ENCODE measurements at regions not wholly inside any gene's neighbourhood (a gene's known extent, or its start where the extent isn't known, plus 50 kb on each side); places are given as distances from the start of the nearest gene placed in this dataset.
"Not testable (repeated sequence)": the region's sequence is repeated elsewhere in the genome, so short reads cannot be mapped to it uniquely, and the experiment has no call there.

DNA sequence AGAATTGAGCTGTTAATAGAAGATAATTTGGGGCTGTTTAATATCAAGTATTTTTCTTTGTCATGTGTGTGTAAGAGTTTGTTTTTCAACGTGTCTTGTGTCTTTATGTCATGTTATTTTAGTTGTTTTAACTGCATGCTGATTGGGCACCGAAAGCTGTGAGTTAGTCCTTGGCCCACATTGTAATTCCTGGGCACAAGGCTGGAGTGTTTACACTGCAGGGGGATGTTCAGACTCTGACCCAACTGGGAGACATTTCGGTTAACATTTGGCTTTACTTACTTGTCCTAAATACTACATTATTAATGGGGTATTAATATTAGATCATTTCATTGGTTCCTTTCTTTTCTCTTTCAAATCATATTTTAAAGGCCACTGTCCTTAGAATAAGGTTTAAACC, 381.0 kb downstream of the OSR1 start:
- DNase-seq = no peak

DNA sequence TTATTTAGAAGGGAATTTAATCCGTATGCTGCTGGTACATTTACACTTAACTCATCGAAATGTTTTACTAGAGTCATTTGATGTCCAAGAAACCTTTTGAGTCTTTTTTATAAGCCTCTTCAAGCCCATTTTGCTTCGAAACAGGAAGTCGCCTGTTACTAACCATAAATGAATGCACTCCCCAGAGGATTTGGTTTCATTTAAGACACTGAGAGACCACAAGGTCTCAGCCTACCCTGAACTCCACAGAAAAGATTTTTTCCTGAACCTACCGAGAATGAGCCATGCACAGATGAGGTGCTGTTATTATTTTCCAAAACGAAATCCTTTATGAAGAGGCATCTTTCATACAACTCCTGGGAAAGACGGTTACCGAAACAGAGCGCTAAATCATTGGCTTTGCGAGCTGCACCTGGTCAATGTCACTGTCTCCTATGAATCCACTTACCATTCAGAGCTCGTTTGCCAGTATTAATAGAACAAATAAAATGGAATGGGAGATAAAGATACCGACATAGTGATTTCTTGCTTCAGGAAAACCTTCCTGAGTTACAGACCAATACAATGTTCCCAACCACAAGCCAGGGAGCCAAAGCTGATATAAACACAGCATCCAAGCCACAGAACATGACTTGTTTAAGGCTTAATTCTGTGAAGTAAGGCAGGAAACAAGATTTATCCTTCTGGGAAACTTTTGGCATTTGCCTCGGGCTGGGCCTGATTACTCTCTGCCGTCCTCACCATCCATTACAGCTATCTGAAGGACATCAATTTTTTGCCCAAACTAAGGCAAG, 382.1 kb downstream of the OSR1 start:
- no peak for DNase-seq

DNA sequence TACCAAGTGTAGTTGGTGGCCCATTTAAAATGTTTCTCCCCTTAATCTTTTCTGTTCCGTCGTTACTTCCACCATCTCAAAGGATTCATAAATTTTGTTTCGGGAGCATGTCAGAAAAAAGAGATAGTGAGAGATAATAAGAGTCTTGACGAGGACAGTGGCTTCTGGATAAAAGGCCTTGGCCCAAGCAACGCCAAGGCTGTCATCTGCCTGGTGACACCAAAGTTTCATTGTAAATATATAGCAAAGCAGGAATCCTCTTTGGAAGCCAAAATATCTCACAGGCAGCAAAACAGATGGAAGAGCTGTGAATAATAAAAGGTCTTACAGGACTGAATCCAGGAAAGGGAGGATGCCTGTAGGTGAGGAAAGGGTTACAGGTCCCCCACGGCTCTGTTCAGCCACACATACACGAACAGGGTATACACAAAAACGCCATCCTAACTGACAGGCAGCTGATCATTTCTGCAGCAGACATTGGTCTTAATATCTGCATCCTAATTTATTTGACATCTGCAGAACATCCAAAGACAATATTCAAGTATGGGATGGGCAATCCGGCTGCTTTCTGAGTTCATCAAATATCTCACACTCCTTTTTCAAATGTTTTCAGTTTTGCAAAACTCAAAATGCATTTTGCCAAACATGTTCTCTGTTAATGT, 382.8 kb downstream of the OSR1 start:
- no peak for DNase-seq

DNA sequence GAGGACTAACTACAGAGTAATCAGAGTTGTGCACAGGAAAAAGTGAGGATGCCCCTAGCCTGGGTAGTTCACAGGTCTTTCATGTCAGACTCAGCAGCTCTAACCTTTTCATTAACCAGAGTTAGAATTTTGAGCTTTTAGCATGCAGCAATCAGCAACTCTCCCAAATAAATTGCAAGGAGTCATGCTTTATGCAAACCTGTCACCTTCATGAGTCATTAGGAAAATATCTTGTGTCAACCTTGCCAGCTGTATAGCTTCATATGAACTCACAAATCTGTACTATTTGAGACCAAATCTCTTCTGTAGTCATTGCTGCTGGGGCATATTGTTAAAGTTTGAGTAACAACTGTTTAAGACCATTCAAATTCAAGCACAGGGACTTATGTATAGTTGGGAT, 382.3 kb upstream of the NT5C1B start:
- DNase-seq = no peak

- no peak for DNase-seq
Measured at GRCh38 chr2:18971069-18971378, 381.7 kb upstream of the NT5C1B start.

- no peak for DNase-seq
Measured at GRCh38 chr2:18966131-18966530, 376.8 kb upstream of the NT5C1B start.

DNA sequence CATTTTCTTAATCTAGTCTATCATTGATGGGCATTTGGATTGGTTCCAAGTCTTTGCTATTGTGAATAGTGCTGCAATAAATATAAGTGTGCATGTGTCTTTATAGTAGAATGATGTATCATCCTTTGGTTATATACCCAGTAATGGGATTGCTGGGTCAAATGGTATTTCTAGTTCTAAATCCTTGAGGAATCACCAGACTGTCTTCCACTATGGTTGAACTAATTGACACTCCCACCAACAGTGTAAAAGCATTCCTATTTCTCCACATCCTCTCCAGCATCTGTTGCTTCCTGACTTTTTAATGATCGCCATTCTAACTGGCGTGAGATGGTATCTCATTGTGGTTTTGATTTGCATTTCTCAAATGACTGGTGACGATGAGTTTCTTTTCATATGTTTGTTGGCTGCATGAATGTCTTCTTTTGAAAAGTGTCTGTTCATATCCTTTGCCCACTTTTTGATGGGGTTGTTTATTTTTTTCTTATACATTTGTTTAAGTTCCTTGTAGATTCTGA, 374.4 kb upstream of the NT5C1B start:
- not testable (repeated sequence) for DNase-seq

- no peak for DNase-seq
Measured at GRCh38 chr2:18961991-18962421, 372.6 kb upstream of the NT5C1B start.

- DNase-seq = no peak
Measured at GRCh38 chr2:18959952-18960717, 370.8 kb upstream of the NT5C1B start.

DNA sequence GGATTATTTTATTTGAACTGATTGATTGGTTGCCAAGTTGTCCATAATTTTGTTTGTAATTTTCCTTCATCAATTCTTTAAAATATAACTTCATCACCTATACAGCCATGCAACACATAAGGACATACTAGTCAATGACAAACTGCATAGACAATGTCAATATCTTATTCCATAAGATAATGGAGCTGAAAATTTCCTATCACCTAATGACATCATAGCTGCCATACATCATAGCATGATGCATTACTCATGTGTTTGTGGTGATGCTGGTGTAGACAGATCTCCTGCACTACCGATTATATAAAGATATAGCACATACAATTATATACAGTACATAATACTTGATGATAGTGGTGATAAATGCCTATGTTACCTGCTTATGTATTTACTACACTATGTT, 369.8 kb upstream of the NT5C1B start:
- no peak for DNase-seq

- DNase-seq = no peak
Measured at GRCh38 chr2:18957909-18958308, 368.5 kb upstream of the NT5C1B start.

DNA sequence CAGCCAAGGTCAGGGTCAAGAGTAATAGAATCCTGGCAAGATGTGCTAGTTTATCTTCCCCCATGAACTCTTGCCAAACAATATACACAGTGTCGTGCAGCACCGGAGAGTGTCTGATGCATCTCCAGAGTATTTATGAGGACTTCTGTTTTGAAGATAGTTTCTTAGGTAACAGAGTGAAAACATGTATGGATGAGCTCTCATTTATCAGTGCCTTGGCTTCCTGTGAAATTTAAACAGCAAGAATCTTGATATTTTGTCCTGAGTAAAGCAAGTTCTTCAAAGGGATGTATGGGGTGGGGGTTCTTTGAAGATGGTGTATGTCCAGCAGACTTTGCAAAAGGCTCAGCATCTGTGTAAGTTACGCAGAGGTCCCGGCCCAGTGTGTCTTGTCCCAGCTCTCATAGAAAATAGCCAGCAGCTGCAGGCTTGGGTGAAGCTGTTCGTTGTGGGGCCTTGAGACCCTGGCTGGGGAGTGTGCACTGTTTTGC, 361.0 kb upstream of the NT5C1B start:
- no peak for DNase-seq

DNA sequence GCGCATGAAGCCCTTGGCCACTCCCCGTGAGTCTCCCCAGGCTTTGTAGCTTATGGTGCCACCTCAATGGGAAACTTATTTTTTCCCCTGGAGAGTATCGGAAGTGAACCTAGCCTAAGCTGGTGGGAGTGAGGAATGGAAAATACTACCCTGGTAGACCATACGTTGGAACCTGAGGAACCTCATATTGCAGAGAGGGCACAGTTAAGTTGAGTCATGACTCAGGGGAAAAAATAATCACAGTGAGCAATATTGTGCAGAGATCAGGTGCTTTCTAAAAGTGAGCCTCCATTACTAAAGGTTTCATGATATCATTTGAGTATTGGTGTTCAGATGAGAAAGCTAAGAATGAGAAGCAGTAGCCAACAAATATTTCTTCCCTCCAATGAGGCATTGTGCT, 360.5 kb upstream of the NT5C1B start:
- no peak for DNase-seq

- no peak for DNase-seq
Measured at GRCh38 chr2:18940184-18940583, 350.8 kb upstream of the NT5C1B start.

DNA sequence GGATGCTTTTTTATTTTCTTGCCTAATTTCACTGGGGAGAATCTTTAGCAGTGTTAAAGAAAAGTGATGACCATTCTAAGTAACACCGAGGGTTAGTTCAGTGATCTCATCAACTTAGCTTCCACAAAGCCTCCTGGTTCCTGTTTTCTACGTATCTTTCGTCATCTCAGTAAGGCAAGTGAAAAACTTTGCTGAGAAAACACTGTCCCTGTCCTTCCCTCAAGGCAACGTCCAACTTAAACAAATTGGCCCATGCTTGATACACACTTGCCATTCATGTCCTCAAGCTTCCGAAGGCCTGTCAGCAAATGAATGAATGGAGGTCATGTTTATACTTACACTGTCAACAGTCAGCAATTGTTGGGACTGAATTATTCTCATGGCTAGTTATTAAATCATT, 350.4 kb upstream of the NT5C1B start:
- not testable (repeated sequence) for DNase-seq

- DNase-seq = no peak
Measured at GRCh38 chr2:18934886-18935285, 345.5 kb upstream of the NT5C1B start.

DNA sequence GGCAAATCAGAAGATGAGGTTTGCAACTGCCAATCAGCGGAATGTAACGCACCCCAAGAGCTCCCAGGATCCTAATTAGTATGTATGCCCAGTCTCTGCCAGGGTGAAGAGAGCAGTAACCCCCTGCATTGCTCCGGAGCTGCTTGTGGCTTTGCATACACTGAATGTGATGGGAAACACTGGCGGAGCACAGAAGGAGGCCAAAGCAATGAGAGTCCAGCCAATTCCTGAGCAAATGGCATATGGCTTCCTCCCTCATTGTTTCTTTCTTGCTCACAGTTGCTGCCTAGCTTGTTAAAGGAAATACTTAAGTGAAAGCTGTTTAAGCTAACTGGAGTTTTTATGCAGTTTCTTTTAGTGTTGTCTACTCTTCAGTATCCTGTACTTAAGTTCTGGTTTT, 343.5 kb upstream of the NT5C1B start:
- no peak for DNase-seq

DNA sequence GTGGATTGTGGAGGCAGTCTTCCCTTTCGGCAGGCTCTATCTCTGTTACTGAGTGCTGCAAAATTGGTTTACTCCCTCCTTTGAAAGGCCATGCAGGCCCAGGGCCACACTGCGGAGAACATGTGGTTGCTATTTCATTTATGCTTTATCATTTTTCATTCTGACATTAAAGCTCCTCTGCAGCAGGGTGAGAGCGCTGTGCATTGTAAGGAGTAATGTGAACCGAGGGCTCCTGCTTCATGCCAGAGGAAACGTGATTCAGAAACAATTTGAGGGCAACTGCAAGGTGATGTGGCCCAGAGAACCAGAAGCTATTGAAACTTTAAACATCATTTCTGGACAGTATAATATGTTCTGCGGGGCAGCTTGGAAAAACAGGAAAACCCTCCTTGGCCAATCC, 341.6 kb upstream of the NT5C1B start:
- DNase-seq = no peak

DNA sequence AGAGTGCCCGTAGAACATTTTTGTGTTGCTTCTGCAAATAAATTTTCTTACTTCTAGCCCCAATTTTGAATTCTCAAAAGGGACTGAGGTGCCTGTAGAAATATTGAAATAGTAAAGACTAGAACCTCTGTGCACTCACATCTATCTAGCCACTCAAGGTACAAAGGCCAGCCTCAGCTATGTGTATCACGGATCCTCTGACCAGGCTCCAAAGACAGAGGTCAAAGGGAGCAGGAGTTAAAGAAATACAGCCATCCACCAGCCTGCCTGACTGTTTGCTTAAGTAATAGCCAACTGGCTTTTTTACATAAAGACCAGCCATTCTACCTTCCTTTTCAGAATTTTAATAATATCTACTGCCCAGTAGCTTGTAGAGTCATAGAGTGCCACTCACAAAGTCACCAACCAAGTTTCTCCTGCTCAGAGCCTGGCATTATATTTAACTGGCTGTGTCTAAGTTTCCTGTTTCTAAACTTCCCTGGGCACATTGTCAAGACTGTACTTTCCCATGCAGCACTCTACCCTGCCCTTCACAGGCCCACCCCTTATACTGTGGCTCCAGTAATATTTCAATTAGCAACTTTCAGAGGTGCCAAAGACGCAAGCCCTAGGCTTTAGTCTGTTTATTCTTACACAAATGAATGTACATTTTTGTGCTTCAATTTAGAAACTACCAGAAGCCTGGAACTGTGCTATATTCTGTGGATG, 338.3 kb upstream of the NT5C1B start:
- no peak for DNase-seq

GRCh38 chr2:18926631-18927524, 337.5 kb upstream of the NT5C1B start:
- DNase-seq = no peak

- DNase-seq = no peak
Measured at GRCh38 chr2:18925296-18925695, 335.9 kb upstream of the NT5C1B start.

DNA sequence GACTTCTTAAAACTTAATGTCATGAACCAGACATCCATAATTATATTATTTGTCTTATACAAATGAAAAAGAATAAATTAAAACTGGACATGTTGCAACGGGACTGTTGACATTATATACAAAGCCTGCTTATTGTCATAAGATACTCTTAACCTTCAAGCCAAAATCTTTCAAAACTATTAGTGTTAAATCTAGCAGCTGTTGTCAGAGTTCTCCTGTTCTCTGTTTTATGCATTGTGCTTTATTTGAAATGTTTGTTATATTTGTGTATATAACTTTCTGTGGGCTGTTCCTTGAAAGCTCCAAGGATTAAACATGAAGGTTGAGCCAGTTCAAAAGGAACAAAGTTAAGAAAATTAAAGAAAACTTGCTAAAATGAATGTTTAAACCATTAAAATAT, 335.5 kb upstream of the NT5C1B start:
- DNase-seq = no peak

Measured in T-helper 9 cell (primary cell).